ENCODE measurements at regions not wholly inside any gene's neighbourhood (a gene's known extent, or its start where the extent isn't known, plus 50 kb on each side); places are given as distances from the start of the nearest gene placed in this dataset.
"Not testable (repeated sequence)": the region's sequence is repeated elsewhere in the genome, so short reads cannot be mapped to it uniquely, and the experiment has no call there.

- not testable (repeated sequence) for TF ChIP-seq NFE2L1 (CRISPR knock-in tag; IDR thresholded peaks at IDR 0.05); ZNF121 (CRISPR knock-in tag; IDR thresholded peaks at IDR 0.05); HMGA2 (CRISPR knock-in tag; IDR thresholded peaks at IDR 0.05); CREM (CRISPR knock-in tag; IDR thresholded peaks at IDR 0.05); CBFB (CRISPR knock-in tag; IDR thresholded peaks at IDR 0.05; ENCODE audit: low read depth); ZBTB21 (CRISPR knock-in tag; IDR thresholded peaks at IDR 0.05; ENCODE audit: borderline replicate concordance)
- TF ChIP-seq, protein P1, sequence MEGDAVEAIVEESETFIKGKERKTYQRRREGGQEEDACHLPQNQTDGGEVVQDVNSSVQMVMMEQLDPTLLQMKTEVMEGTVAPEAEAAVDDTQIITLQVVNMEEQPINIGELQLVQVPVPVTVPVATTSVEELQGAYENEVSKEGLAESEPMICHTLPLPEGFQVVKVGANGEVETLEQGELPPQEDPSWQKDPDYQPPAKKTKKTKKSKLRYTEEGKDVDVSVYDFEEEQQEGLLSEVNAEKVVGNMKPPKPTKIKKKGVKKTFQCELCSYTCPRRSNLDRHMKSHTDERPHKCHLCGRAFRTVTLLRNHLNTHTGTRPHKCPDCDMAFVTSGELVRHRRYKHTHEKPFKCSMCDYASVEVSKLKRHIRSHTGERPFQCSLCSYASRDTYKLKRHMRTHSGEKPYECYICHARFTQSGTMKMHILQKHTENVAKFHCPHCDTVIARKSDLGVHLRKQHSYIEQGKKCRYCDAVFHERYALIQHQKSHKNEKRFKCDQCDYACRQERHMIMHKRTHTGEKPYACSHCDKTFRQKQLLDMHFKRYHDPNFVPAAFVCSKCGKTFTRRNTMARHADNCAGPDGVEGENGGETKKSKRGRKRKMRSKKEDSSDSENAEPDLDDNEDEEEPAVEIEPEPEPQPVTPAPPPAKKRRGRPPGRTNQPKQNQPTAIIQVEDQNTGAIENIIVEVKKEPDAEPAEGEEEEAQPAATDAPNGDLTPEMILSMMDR (IDR thresholded peaks at IDR 0.05), result not testable (repeated sequence)
- TF ChIP-seq, protein P2, sequence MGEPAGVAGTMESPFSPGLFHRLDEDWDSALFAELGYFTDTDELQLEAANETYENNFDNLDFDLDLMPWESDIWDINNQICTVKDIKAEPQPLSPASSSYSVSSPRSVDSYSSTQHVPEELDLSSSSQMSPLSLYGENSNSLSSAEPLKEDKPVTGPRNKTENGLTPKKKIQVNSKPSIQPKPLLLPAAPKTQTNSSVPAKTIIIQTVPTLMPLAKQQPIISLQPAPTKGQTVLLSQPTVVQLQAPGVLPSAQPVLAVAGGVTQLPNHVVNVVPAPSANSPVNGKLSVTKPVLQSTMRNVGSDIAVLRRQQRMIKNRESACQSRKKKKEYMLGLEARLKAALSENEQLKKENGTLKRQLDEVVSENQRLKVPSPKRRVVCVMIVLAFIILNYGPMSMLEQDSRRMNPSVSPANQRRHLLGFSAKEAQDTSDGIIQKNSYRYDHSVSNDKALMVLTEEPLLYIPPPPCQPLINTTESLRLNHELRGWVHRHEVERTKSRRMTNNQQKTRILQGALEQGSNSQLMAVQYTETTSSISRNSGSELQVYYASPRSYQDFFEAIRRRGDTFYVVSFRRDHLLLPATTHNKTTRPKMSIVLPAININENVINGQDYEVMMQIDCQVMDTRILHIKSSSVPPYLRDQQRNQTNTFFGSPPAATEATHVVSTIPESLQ (CRISPR knock-in tag; IDR thresholded peaks at IDR 0.05), result not testable (repeated sequence)
These were observed 373.4 kb downstream of the SPATA31A1 start for GRCh38 chr9:39728862-39729261.
